Neural progenitor cell (in vitro differentiated cells): ENCODE measurements at regions not wholly inside any gene's neighbourhood (a gene's known extent, or its start where the extent isn't known, plus 50 kb on each side); places are given as distances from the start of the nearest gene placed in this dataset.

ENCODE experiments used
- EZH2 ChIP-seq: fragments of 200-600 bp; sonication (generic); IDR thresholded peaks from 2 replicates; pipeline ENCODE4 v1.6.1; 2017; ENCODE audit warnings: antibody characterized with exemption, mild to moderate bottlenecking, moderate library complexity
- EZH2phosphoT487 ChIP-seq: fragments of 200-600 bp; sonication (generic); IDR thresholded peaks from 2 replicates; pipeline ENCODE4 v1.6.1; 2017; ENCODE audit warnings: antibody characterized with exemption
- TF ChIP-seq, protein P1 (sequence below): fragments of 200-600 bp; sonication (generic); IDR thresholded peaks from 2 replicates; pipeline ENCODE4 v1.5.1; 2017; ENCODE audit warnings: antibody characterized with exemption, mild to moderate bottlenecking

DNA sequence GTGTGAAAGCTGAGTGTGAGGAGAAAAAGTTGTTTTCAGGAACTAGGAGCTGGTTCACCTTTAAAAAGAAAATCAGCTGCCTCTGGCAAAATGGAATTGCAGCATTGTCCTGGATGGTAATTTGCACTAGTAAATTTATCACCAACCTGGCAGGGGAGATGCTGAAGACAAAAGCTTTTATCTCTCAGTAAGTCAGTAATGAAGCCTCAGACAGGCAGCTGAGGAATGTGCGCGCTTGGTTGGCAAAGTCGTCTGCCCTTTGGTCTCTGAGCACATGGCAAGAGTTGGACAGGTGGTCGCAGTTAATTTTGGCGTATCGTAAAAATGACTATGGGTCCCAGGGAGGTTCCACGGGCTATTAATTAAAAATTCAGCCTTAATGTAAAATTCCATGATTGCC, 131.9 kb downstream of the BACH1 start:
- TF ChIP-seq, protein P1, sequence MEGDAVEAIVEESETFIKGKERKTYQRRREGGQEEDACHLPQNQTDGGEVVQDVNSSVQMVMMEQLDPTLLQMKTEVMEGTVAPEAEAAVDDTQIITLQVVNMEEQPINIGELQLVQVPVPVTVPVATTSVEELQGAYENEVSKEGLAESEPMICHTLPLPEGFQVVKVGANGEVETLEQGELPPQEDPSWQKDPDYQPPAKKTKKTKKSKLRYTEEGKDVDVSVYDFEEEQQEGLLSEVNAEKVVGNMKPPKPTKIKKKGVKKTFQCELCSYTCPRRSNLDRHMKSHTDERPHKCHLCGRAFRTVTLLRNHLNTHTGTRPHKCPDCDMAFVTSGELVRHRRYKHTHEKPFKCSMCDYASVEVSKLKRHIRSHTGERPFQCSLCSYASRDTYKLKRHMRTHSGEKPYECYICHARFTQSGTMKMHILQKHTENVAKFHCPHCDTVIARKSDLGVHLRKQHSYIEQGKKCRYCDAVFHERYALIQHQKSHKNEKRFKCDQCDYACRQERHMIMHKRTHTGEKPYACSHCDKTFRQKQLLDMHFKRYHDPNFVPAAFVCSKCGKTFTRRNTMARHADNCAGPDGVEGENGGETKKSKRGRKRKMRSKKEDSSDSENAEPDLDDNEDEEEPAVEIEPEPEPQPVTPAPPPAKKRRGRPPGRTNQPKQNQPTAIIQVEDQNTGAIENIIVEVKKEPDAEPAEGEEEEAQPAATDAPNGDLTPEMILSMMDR, result no peak
- TF ChIP-seq EZH2phosphoT487 (no peak), EZH2 (no peak)
